HEK293T (cell line): ENCODE measurements at regions not wholly inside any gene's neighbourhood (a gene's known extent, or its start where the extent isn't known, plus 50 kb on each side); places are given as distances from the start of the nearest gene placed in this dataset.

ENCODE experiments used
- BHLHE40 ChIP-seq: fragments of 450-650 bp; IDR thresholded peaks from 2 replicates; pipeline ENCODE4 v1.6.1; 2016; ENCODE audit warnings: mild to moderate bottlenecking, moderate library complexity, borderline replicate concordance
- ELF4 ChIP-seq: fragments of 450-650 bp; IDR thresholded peaks from 2 replicates; pipeline ENCODE4 v1.6.1; 2017; ENCODE audit warnings: antibody characterized with exemption
- FOXA1 ChIP-seq: fragments of 450-650 bp; IDR thresholded peaks from 2 replicates; pipeline ENCODE4 v1.6.1; 2016; ENCODE audit warnings: mild to moderate bottlenecking
- FOXK2 ChIP-seq: fragments of 450-650 bp; IDR thresholded peaks from 2 replicates; pipeline ENCODE4 v1.6.1; 2016; ENCODE audit warnings: mild to moderate bottlenecking
- NFRKB ChIP-seq: fragments of 450-650 bp; IDR thresholded peaks from 2 replicates; pipeline ENCODE4 v1.6.1; 2016; ENCODE audit warnings: mild to moderate bottlenecking, moderate library complexity
- PKNOX1 ChIP-seq: fragments of 450-650 bp; IDR thresholded peaks from 2 replicates; pipeline ENCODE4 v1.6.1; 2016
- SP1 ChIP-seq: fragments of 450-650 bp; IDR thresholded peaks from 2 replicates; pipeline ENCODE4 v1.6.1; 2017
- ZNF384 ChIP-seq: fragments of 450-650 bp; IDR thresholded peaks from 2 replicates; pipeline ENCODE4 v1.6.1; 2016

- no peak for TF ChIP-seq PKNOX1
- no peak for TF ChIP-seq NFRKB
- no peak for TF ChIP-seq SP1
- TF ChIP-seq FOXK2 = no peak
- TF ChIP-seq ZNF384 = no peak
- no peak for TF ChIP-seq FOXA1
- TF ChIP-seq ELF4 = no peak
- TF ChIP-seq BHLHE40 = no peak
Observed at GRCh38 chr5:93048858-93049257, 532.2 kb downstream of the NR2F1-AS1 start.
